Pulmonary artery endothelial cell (primary cell): ENCODE measurements at regions not wholly inside any gene's neighbourhood (a gene's known extent, or its start where the extent isn't known, plus 50 kb on each side); places are given as distances from the start of the nearest gene placed in this dataset.
A peak's percentile ranks its signal among the peaks of the same experiment; 100 is the strongest.

Experiments
- DNase-seq: peaks from one replicate; pipeline ENCODE4 v3.0.0-alpha.2; 2011; ENCODE audit warnings: low read depth, low spot score

- peak; percentile 22 for DNase-seq
Measured at GRCh38 chr9:3732077-3733038, 206.6 kb upstream of the RFX3 start.

DNA sequence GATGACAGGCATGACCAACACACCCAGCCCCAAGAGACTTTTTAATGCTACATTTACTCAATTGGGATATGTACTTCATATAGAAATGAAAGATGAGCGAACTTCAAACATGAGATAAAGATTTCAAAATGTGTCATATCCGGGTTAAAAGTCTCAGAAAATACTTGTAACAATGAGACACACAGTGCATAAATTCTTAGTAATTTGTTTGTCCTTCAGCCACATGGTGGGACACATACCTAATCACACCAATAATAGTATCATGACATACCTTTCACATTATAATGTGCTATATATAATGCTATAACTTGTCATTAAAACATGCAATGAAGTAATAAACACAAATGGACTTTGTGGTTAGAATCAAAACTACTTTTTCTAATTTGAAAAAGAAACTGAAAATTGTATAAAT lies 204.7 kb upstream of the RFX3 start:
- DNase-seq = no peak

GRCh38 chr9:3721096-3721495 lies 195.3 kb upstream of the RFX3 start:
- DNase-seq = no peak

- no peak for DNase-seq
Measured at GRCh38 chr9:3719286-3719685, 193.5 kb upstream of the RFX3 start.

GRCh38 chr9:3716415-3716814 lies 190.6 kb upstream of the RFX3 start:
- no peak for DNase-seq

DNA sequence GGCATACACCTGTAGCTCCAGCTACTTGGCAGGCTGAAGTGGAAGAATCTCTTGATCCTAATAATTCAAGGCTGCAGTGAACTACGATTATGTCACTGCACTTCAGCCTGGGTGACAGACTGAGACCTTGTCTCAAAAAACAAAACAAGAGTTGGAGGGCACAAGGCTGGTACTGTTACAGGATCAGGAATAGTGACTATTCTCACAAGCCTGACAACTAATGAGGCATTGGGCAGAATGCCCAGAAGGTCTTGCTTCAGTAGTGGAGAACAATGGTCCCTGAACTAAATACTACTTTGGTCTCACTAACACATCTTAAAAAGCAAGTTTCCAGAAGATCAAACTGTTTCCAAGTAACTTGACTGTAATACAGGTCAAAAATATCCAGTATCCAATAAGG lies 182.9 kb upstream of the RFX3 start:
- DNase-seq = peak; percentile 7

- no peak for DNase-seq
Measured at GRCh38 chr9:3704890-3705289, 179.1 kb upstream of the RFX3 start.

- DNase-seq = no peak
Measured at GRCh38 chr9:3700772-3701171, 175.0 kb upstream of the RFX3 start.

DNA sequence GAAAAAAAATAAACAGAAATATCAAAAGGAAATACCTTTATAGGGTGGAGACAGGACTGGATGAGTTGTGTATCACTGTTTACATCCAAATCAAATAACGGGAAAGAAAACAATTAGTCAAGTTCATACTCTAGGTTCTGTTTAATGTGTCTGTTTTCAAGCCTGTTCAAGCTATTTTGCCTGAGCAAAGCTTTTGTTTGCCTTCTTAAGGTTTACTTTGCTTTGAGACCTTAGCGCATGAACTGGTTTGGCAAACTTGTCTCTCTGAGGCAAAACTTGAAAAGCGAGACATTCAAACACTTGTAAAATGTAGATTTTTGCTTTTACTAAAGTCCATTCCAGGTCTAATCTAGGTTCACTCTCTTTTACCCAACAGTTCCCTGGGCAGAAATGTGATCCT lies 174.1 kb upstream of the RFX3 start:
- DNase-seq = no peak

GRCh38 chr9:3698531-3698930 lies 172.7 kb upstream of the RFX3 start:
- no peak for DNase-seq

GRCh38 chr9:3698076-3698475 lies 172.3 kb upstream of the RFX3 start:
- DNase-seq = no peak

DNA sequence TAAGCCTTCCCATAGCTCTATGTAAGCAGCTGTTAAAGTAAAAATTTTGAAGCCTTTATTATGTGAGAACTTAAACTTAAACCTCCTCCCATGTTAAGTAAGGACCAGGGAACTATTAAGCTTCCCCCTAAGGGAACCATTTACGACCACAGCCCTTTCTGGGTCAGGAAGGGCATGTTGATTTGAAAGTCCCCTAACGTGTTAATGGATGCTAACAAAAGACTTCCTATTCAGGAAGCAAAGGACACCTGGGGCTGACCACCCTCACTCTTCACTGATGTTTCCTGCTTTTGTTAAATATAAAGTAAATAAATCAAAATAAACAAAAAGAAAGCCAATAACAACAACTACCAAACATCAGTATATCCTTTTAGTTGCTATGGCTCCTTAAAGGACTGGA lies 170.6 kb upstream of the RFX3 start:
- DNase-seq = no peak

- no peak for DNase-seq
Measured at GRCh38 chr9:3692606-3693005, 166.8 kb upstream of the RFX3 start.

DNA sequence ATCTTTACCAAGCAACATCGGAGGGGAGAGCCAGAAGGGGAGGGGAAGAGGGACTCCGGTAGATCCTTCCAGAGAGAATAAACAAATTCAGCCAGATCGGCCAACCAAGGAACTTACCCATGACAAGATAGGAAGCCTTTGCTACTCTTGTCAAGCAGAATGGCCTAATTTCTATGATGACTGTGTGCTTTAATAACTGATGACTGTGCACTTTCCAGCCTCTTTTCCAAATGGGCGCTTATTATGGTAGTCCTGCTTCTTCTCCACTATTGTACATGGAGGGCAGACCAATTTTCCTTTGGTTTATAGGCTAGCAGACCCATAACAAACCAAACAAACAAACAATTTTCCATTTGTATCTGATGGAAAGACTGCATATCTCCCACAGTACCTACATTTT lies 163.8 kb upstream of the RFX3 start:
- no peak for DNase-seq

GRCh38 chr9:3687145-3687544 lies 161.3 kb upstream of the RFX3 start:
- DNase-seq = no peak

DNA sequence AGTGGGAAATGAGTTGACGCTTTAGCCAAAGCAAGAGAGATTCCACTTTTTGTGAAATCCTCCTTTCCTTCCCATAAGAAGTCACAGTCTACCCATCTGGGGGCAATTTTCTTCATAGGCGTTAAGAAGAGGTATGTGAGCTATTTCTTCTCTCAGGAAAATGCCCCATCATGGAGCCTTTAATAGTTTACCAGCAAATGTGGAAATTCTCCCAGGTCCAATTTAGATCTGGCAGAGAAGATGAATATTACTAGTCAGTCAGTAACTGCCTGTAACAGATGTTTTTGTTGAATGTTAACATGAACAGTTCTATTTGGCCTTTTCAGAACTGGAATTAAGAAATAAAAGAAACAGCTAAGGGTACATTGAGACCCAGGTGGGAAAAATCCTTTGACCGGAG lies 156.4 kb upstream of the RFX3 start:
- DNase-seq = no peak

- DNase-seq = no peak
Measured at GRCh38 chr9:3677541-3677940, 151.7 kb upstream of the RFX3 start.

DNA sequence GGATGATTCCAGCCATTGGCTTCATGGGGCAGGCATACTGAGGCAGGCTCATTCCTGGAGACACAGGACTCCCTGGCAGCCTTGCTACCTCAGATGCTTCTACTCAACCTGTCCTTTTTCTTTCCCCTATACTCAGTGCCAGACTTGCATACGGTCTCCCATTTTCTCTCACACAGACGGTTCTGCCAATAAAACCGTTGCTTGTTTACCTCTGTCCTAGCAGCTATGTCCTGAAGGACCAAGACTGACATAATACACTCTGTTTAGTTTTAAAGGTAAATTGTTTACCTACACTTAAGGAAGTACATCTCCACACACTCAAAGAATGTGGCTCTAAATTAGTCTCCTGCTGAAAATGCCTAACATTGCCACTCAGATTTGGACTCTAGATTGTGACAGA lies 151.0 kb upstream of the RFX3 start:
- DNase-seq = no peak

DNA sequence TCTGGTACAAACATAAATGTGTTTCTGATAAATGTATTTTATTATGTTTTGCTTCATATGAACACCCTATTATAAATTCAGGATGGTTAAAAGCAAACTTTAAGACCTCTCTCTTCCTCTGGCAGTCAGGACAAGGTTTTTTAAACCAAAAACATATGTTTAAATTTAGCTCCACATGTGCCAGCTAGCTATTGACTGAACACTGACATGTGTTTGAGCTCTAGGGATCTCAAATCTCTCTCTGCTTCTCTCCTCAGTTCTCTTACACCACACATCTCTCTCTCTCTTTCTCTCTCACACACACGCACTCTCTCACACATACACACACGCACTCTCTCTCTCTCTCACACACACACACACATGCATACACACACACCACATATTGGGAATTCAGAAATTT lies 150.1 kb upstream of the RFX3 start:
- no peak for DNase-seq

DNA sequence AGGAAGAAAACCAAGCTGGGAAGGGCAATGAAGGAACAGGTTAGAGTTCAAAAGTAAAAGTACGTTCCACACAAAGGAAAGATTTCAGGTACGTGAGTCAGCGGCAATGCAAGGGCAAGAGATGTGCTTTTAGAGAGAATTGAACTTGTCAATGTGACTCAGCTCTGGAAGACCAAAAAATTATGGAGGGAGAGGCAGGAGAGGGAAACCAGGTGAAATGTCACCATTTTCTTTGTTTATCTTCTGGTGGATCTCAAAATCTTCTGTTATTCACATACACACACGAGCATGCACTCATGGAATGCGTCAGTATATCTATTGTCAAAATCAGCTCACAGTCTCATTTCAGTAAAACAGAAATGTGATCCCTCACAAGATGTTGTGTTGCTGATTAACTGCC lies 148.8 kb upstream of the RFX3 start:
- DNase-seq = no peak

DNA sequence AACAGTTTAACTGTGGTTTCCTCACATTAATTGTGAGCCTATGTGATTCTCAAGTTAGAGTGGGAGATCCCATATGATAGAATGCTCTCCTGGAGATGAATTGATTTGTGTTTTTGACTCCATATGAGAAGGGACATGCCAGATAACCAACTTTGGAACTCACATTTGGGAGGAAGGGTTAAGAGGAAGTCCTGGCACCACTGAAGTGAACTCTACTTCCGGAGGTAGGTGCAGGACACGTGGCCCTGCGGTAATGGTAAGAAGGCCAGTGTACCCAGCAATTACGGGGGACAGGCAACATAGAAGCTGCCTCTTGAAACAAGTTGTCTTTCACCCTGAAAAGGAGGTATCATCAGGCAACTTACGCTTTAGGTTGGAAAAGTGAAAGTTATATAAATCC lies 146.6 kb upstream of the RFX3 start:
- DNase-seq = no peak

GRCh38 chr9:3664044-3664443 lies 138.2 kb upstream of the RFX3 start:
- no peak for DNase-seq

- no peak for DNase-seq
Measured at GRCh38 chr9:3662671-3663070, 136.9 kb upstream of the RFX3 start.

GRCh38 chr9:3660936-3661335 lies 135.1 kb upstream of the RFX3 start:
- DNase-seq = no peak
